AG09309 (cell line): ENCODE measurements at regions not wholly inside any gene's neighbourhood (a gene's known extent, or its start where the extent isn't known, plus 50 kb on each side); places are given as distances from the start of the nearest gene placed in this dataset.
"Not testable (repeated sequence)": the region's sequence is repeated elsewhere in the genome, so short reads cannot be mapped to it uniquely, and the experiment has no call there.

Experiments used
- DNase-seq: peaks from one replicate; pipeline ENCODE4 v3.0.0-alpha.2; 2010; ENCODE audit warnings: low read depth
- H3K4me3 ChIP-seq: 2 replicates; pipeline ENCODE4 v1.5.1; 2011; ENCODE audit warnings: mild to moderate bottlenecking, low read depth, low read length, moderate library complexity; ENCODE audit not compliant: control insufficient read depth
- CTCF ChIP-seq: IDR thresholded peaks from 2 replicates; pipeline ENCODE4 v1.5.1; 2011; ENCODE audit warnings: mild to moderate bottlenecking, low read depth, low read length, inconsistent platforms; ENCODE audit not compliant: insufficient read depth, control insufficient read depth; ENCODE audit errors: missing control alignments

GRCh38 chr12:97075934-97076630 lies 169.0 kb downstream of the NEDD1 start:
- DNase-seq, result no peak
- no peak for TF ChIP-seq CTCF
- H3K4me3 ChIP-seq, result no peak overlapping the region

GRCh38 chr12:97076912-97077311 lies 169.9 kb downstream of the NEDD1 start:
- DNase-seq, H3K4me3 ChIP-seq: not testable (repeated sequence)

- TF ChIP-seq CTCF, result no peak
These were observed 175.0 kb downstream of the NEDD1 start for GRCh38 chr12:97082029-97082428.

GRCh38 chr12:97093187-97093683 lies 186.2 kb downstream of the NEDD1 start:
- TF ChIP-seq CTCF, result no peak
- DNase-seq, result no peak
- no peak overlapping the region for H3K4me3 ChIP-seq

More at GRCh38 chr12:97082029-97082428, 175.0 kb downstream of the NEDD1 start:
- no peak overlapping the region for H3K4me3 ChIP-seq
- DNase-seq, result no peak

- no peak for DNase-seq
These were observed 190.7 kb downstream of the NEDD1 start for GRCh38 chr12:97097734-97098133.

GRCh38 chr12:97109441-97109840 lies 202.4 kb downstream of the NEDD1 start:
- DNase-seq, result no peak
- TF ChIP-seq CTCF, result no peak
- H3K4me3 ChIP-seq, result no peak overlapping the region

More at GRCh38 chr12:97097734-97098133, 190.7 kb downstream of the NEDD1 start:
- no peak overlapping the region for H3K4me3 ChIP-seq
- TF ChIP-seq CTCF, result no peak

GRCh38 chr12:97112136-97112535 lies 205.1 kb downstream of the NEDD1 start:
- DNase-seq, result no peak
- H3K4me3 ChIP-seq, result no peak overlapping the region
- no peak for TF ChIP-seq CTCF
